ENCODE measurements at regions not wholly inside any gene's neighbourhood (a gene's known extent, or its start where the extent isn't known, plus 50 kb on each side); places are given as distances from the start of the nearest gene placed in this dataset.

DNA sequence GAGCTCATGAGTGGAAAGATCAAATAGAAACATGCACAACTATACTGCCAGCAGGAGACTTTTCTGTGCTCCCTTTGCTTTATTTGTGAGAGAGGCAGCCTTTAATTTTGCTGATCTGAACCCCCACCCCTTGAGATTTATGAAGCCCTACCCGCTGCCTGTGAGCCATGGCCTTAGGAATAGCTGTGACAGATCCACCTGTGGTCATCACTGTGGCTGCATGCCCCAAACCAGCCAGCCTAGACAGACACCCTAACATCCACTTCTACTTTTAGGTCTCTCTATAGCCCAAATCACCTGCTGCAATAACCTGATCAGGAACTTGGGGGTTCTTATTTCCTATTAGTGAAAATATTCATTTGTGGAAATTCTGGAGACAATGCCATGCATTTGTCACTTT is 196.2 kb downstream of the C1orf94 start:
- TF ChIP-seq CTCF (IDR thresholded peaks at IDR 0.05; ENCODE audit: low read length) (no peak), EZH2 (IDR thresholded peaks at IDR 0.05; ENCODE audit: borderline replicate concordance, low read length) (no peak)
